Mucosa of descending colon (tissue), 3 donors: ENCODE measurements at regions not wholly inside any gene's neighbourhood (a gene's known extent, or its start where the extent isn't known, plus 50 kb on each side); places are given as distances from the start of the nearest gene placed in this dataset.

Experiments used
- ATAC-seq: fragments of 200-7000 bp; cut with Tn5 transposase; one replicate; pipeline ENCODE4 v1.9.1; 2020; ENCODE audit warnings: mild to moderate bottlenecking, moderate library complexity
- DNase-seq, 3 donors: peaks; one replicate each; pipeline ENCODE4 v3.0.0-alpha.2; 2020
- H3K36me3 ChIP-seq: fragments of 200-600 bp; one replicate; pipeline ENCODE4 v1.8.0; 2021; ENCODE audit warnings: low read depth, mild to moderate bottlenecking
- H3K4me1 ChIP-seq: fragments of 200-600 bp; one replicate; pipeline ENCODE4 v1.8.0; 2021; ENCODE audit warnings: low read depth, mild to moderate bottlenecking
- H3K4me3 ChIP-seq: fragments of 200-600 bp; one replicate; pipeline ENCODE4 v1.8.0; 2021; ENCODE audit warnings: mild to moderate bottlenecking
- H3K9me3 ChIP-seq: fragments of 200-600 bp; one replicate; pipeline ENCODE4 v1.8.0; 2021; ENCODE audit warnings: mild to moderate bottlenecking
- intact Hi-C, 2 donors: fragments of 100-400 bp; cut with DNase I in 1 of 2; cut with micrococcal nuclease in 1 of 2; formaldehyde crosslinking; loops; one replicate each; pipeline versions ENCODE4 v1.11.0 to v1.11.1; 2022; cut with DNase I, micrococcal nuclease
- TF ChIP-seq, protein P1 (sequence below): fragments of 200-600 bp; IDR thresholded peaks from one replicate; pipeline ENCODE4 v1.8.0; 2022; ENCODE audit warnings: antibody characterized with exemption, mild to moderate bottlenecking
- donor health status: DM: no; HTN: no; CAD: no; lungs with moderate emphysema.
- donor health status: DM: no; HTN: no; CAD: no.
- donor health status: DM: no; HTN: yes; CAD: no.

DNA sequence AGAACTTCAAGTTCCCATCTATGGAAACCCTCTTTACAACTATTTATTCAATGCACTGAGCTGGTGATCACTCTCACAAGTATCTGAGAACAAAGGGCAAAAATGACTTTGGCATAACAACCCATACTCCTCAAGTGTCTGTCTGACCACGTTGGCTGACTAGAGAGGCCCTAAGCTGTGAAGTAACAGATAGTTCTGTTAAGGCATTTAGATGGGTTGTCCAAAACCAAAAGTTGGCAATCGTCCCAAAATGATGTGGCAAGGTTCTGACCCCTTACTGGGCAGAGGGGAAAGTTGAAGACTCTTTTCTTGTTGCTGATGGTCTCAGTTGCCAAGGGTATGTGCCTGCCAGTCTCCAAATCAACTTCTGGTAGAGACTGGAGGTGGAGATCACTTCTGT lies 524.8 kb downstream of the PPARGC1A start:
- H3K4me1 ChIP-seq = no peaks in the 10 kb centered on the region
- DNase-seq = no peak
- intact Hi-C loops = no loop called here
- H3K36me3 ChIP-seq = no peaks in the 10 kb centered on the region
- TF ChIP-seq, protein P1, sequence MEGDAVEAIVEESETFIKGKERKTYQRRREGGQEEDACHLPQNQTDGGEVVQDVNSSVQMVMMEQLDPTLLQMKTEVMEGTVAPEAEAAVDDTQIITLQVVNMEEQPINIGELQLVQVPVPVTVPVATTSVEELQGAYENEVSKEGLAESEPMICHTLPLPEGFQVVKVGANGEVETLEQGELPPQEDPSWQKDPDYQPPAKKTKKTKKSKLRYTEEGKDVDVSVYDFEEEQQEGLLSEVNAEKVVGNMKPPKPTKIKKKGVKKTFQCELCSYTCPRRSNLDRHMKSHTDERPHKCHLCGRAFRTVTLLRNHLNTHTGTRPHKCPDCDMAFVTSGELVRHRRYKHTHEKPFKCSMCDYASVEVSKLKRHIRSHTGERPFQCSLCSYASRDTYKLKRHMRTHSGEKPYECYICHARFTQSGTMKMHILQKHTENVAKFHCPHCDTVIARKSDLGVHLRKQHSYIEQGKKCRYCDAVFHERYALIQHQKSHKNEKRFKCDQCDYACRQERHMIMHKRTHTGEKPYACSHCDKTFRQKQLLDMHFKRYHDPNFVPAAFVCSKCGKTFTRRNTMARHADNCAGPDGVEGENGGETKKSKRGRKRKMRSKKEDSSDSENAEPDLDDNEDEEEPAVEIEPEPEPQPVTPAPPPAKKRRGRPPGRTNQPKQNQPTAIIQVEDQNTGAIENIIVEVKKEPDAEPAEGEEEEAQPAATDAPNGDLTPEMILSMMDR = no peak
- H3K9me3 ChIP-seq = no peaks in the 10 kb centered on the region
- H3K4me3 ChIP-seq = no peak overlapping the region
- ATAC-seq = no peak

- no peak for ATAC-seq
- no peaks in the 10 kb centered on the region for H3K36me3 ChIP-seq
- no peak for DNase-seq
- H3K4me3 ChIP-seq = no peak overlapping the region
- no peaks in the 10 kb centered on the region for H3K9me3 ChIP-seq
- H3K4me1 ChIP-seq = no peaks in the 10 kb centered on the region
- TF ChIP-seq, protein P1 = no peak
- intact Hi-C loops = no loop called here
These were observed 525.7 kb downstream of the PPARGC1A start for GRCh38 chr4:23364167-23364566.

GRCh38 chr4:23361453-23361852 lies 528.4 kb downstream of the PPARGC1A start:
- peak; percentile 16 for ATAC-seq
- TF ChIP-seq, protein P1 = no peak
- H3K36me3 ChIP-seq = no peaks in the 10 kb centered on the region
- H3K9me3 ChIP-seq = no peaks in the 10 kb centered on the region
- H3K4me1 ChIP-seq = no peaks in the 10 kb centered on the region
- intact Hi-C loops = no loop called here
- no peak overlapping the region for H3K4me3 ChIP-seq
- peak in 1 of 3 donors; percentile 40 for DNase-seq

- H3K4me3 ChIP-seq = no peak overlapping the region
- H3K9me3 ChIP-seq = no peaks in the 10 kb centered on the region
- TF ChIP-seq, protein P1 = no peak
- no peak for DNase-seq
- intact Hi-C loops = no loop called here
- ATAC-seq = no peak
- no peaks in the 10 kb centered on the region for H3K36me3 ChIP-seq
- H3K4me1 ChIP-seq = no peaks in the 10 kb centered on the region
These were observed 529.1 kb downstream of the PPARGC1A start for GRCh38 chr4:23360718-23361117.

GRCh38 chr4:23355258-23355657 lies 534.6 kb downstream of the PPARGC1A start:
- intact Hi-C loops = no loop called here
- no peak for DNase-seq

More at GRCh38 chr4:23355258-23355657, 534.6 kb downstream of the PPARGC1A start:
- Histone ChIP-seq H3K4me1 (no peaks in the 10 kb centered on the region), H3K9me3 (no peaks in the 10 kb centered on the region), H3K36me3 (no peaks in the 10 kb centered on the region), H3K4me3 (no peak overlapping the region)
- no peak for ATAC-seq
- TF ChIP-seq, protein P1 = no peak
